PC-9 (cell line): ENCODE measurements at regions not wholly inside any gene's neighbourhood (a gene's known extent, or its start where the extent isn't known, plus 50 kb on each side); places are given as distances from the start of the nearest gene placed in this dataset.

ENCODE experiments used
- BruUV-seq: library from RNA; stranded (reverse); fragments of 400-500 nt; replicated peaks from 2 replicates; lab custom pipeline; 2021; lab: Mats Ljungman, UMichigan
- CTCF ChIA-PET: fragments of 300-600 bp; sonication (Branson Sonifier 250); formaldehyde crosslinking; loops from one replicate; lab custom pipeline; 2022; ENCODE audit warnings: antibody characterized with exemption; lab: Charles Lee
- POLR2A ChIA-PET: fragments of 300-600 bp; sonication (Branson Sonifier 250); formaldehyde crosslinking; loops from one replicate; lab custom pipeline; 2022; ENCODE audit warnings: antibody characterized with exemption; ENCODE audit not compliant: unreplicated experiment; lab: Charles Lee
- DNase-seq, 2 experiments: peaks; one replicate each; pipeline versions ENCODE4 v3.0.0 to v3.0.0-alpha.2; 2015 to 2022; ENCODE audit warnings: mixed read lengths in 1 of 2
- H2AFZ ChIP-seq: fragments of 200-600 bp; sonication (generic); 2 replicates; pipeline ENCODE4 v1.8.1; 2017; ENCODE audit warnings: antibody characterized with exemption
- H3F3A ChIP-seq: fragments of 200-600 bp; sonication (generic); 2 replicates; pipeline ENCODE4 v1.8.1; 2017; ENCODE audit warnings: antibody characterized with exemption, mild to moderate bottlenecking, low read depth; ENCODE audit not compliant: insufficient read depth
- H3K27ac ChIP-seq: fragments of 200-600 bp; sonication (generic); 2 replicates; pipeline ENCODE4 v1.6.1; 2016; ENCODE audit warnings: mixed run types
- H3K27me3 ChIP-seq: fragments of 200-600 bp; sonication (generic); 2 replicates; pipeline ENCODE4 v1.6.1; 2016; ENCODE audit warnings: low read depth, mixed run types; ENCODE audit not compliant: insufficient read depth
- H3K36me3 ChIP-seq: fragments of 200-600 bp; sonication (generic); 2 replicates; pipeline ENCODE4 v1.6.1; 2016; ENCODE audit warnings: low read depth, mixed run types
- H3K4me1 ChIP-seq: fragments of 200-600 bp; sonication (generic); replicated peaks from 2 replicates; pipeline ENCODE4 v1.6.1; 2016; ENCODE audit warnings: mixed run types; ENCODE audit not compliant: insufficient read depth
- H3K4me2 ChIP-seq: fragments of 200-600 bp; sonication (generic); 2 replicates; pipeline ENCODE4 v1.6.1; 2017; ENCODE audit warnings: mixed run types
- H3K4me3 ChIP-seq: fragments of 200-600 bp; sonication (generic); 2 replicates; pipeline ENCODE4 v1.6.1; 2016; ENCODE audit warnings: mixed run types
- H3K79me2 ChIP-seq: fragments of 200-600 bp; sonication (generic); 2 replicates; pipeline ENCODE4 v1.6.1; 2017; ENCODE audit warnings: low read depth, mixed run types
- H3K9me2 ChIP-seq: fragments of 200-600 bp; sonication (generic); 2 replicates; pipeline ENCODE4 v1.8.1; 2017; ENCODE audit warnings: mild to moderate bottlenecking; ENCODE audit not compliant: insufficient read depth
- H3K9me3 ChIP-seq: fragments of 200-600 bp; sonication (generic); 2 replicates; pipeline ENCODE4 v1.8.1; 2016; ENCODE audit warnings: low read depth; ENCODE audit not compliant: insufficient read depth
- H4K20me1 ChIP-seq: fragments of 200-600 bp; sonication (generic); 2 replicates; pipeline ENCODE4 v1.8.1; 2017; ENCODE audit not compliant: insufficient read depth
- CTCF ChIP-seq: fragments of 200-600 bp; sonication (generic); conservative IDR thresholded peaks from 2 replicates; pipeline ENCODE4 v1.6.1; 2017; ENCODE audit warnings: mixed run types, antibody characterized with exemption, mild to moderate bottlenecking, moderate library complexity
- EZH2 ChIP-seq: fragments of 200-600 bp; sonication (generic); IDR thresholded peaks from 2 replicates; pipeline ENCODE4 v1.8.0; 2017; ENCODE audit warnings: antibody characterized with exemption, low read depth
- intact Hi-C: fragments of 100-400 bp; cut with micrococcal nuclease; formaldehyde crosslinking; loops from one replicate; pipeline ENCODE4 v1.10.0; 2022; ENCODE audit not compliant: unreplicated experiment

DNA sequence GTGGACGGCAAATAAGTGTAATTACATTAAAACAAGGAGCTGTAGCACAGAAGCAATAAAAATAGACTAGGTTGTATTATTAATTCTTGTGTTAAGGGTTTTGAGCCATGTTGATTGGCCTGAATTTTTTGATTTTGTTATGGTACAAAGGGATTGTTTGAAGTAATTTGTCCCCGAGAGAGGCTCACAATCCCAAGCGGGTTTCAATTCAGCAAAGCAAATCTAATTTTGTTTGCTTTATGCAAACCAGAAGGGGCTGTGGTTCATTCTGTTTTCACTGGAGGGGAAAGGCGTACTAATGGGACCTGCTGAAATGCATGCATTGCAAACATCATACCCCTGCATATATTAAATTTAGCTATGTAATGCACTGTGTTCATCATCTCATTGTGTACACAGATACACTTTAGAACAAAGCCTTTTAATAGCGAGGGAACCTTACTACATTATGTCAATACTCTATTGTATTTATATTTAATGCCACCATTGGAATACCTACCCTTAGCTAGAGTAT, 379.5 kb upstream of the POU3F2 start:
- no TSS peak for BruUV-seq
- Histone ChIP-seq H3F3A (no peaks in the 10 kb centered on the region), H3K4me1 (no peaks in the 10 kb centered on the region), H3K4me2 (no peak overlapping the region), H3K9me2 (no peaks in the 10 kb centered on the region), H4K20me1 (no peaks in the 10 kb centered on the region), H3K27me3 (no peaks in the 10 kb centered on the region), H3K79me2 (no peaks in the 10 kb centered on the region), H3K36me3 (no peaks in the 10 kb centered on the region), H3K4me3 (no peak overlapping the region), H3K9me3 (no peaks in the 10 kb centered on the region), H2AFZ (no peak overlapping the region), H3K27ac (no peak overlapping the region)
- intact Hi-C loops = no loop called here
- DNase-seq = no peak
- no peak for TF ChIP-seq EZH2
- no peak for TF ChIP-seq CTCF
- CTCF ChIA-PET = no interaction called here
- POLR2A ChIA-PET = no interaction called here

- no TSS peak for BruUV-seq
- no peaks in the 10 kb centered on the region for H4K20me1 ChIP-seq
- H3K4me3 ChIP-seq = no peak overlapping the region
- H3K9me2 ChIP-seq = no peaks in the 10 kb centered on the region
- ChIA-PET POLR2A (no interaction called here), CTCF (no interaction called here)
- no peaks in the 10 kb centered on the region for H3K4me1 ChIP-seq
- H3K27me3 ChIP-seq = no peaks in the 10 kb centered on the region
- TF ChIP-seq EZH2 (no peak), CTCF (no peak)
- no peak overlapping the region for H3K4me2 ChIP-seq
- H3K36me3 ChIP-seq = no peaks in the 10 kb centered on the region
- DNase-seq = no peak
- intact Hi-C loops = no loop called here
- no peaks in the 10 kb centered on the region for H3F3A ChIP-seq
- no peak overlapping the region for H3K27ac ChIP-seq
- H3K9me3 ChIP-seq = no peaks in the 10 kb centered on the region
- no peak overlapping the region for H2AFZ ChIP-seq
- H3K79me2 ChIP-seq = no peaks in the 10 kb centered on the region
These were observed 375.7 kb upstream of the POU3F2 start for GRCh38 chr6:98458708-98459107.

- H3K4me2 ChIP-seq = no peak overlapping the region
- H3F3A ChIP-seq = no peaks in the 10 kb centered on the region
- no peaks in the 10 kb centered on the region for H3K79me2 ChIP-seq
- H3K9me2 ChIP-seq = no peaks in the 10 kb centered on the region
- no peaks in the 10 kb centered on the region for H3K36me3 ChIP-seq
- no peak overlapping the region for H2AFZ ChIP-seq
- ChIA-PET CTCF (no interaction called here), POLR2A (no interaction called here)
- DNase-seq = no peak
- TF ChIP-seq CTCF (no peak), EZH2 (no peak)
- no peak overlapping the region for H3K27ac ChIP-seq
- BruUV-seq = no TSS peak
- no peaks in the 10 kb centered on the region for H3K4me1 ChIP-seq
- H3K9me3 ChIP-seq = no peaks in the 10 kb centered on the region
- intact Hi-C loops = no loop called here
- H3K27me3 ChIP-seq = no peaks in the 10 kb centered on the region
- no peak overlapping the region for H3K4me3 ChIP-seq
- H4K20me1 ChIP-seq = no peaks in the 10 kb centered on the region
These were observed 371.1 kb upstream of the POU3F2 start for GRCh38 chr6:98463038-98464000.
